ENCODE measurements at regions not wholly inside any gene's neighbourhood (a gene's known extent, or its start where the extent isn't known, plus 50 kb on each side); places are given as distances from the start of the nearest gene placed in this dataset.
"Not testable (repeated sequence)": the region's sequence is repeated elsewhere in the genome, so short reads cannot be mapped to it uniquely, and the experiment has no call there.

DNA sequence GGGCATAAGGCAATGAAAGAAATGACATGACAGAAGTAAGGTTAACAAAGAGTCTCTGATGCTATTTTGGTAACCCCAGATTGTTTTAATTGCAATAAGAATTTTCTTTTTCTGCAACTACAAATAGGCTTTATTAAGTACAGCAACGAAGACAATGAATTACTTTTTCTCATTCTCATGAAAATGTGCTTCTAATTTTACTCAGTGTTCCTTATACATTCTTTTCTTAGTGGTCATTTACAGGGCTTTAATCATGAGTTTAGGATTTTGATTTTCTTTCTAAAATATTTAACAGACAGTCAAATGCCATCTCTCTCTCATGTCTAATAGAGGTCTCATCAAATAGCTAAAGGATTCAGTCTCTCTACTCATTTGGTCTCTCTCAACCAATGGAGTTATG lies 452.1 kb downstream of the RAP2B start:
- DNase-seq (ENCODE audit: low read depth in 2 of 2): no peak

DNA sequence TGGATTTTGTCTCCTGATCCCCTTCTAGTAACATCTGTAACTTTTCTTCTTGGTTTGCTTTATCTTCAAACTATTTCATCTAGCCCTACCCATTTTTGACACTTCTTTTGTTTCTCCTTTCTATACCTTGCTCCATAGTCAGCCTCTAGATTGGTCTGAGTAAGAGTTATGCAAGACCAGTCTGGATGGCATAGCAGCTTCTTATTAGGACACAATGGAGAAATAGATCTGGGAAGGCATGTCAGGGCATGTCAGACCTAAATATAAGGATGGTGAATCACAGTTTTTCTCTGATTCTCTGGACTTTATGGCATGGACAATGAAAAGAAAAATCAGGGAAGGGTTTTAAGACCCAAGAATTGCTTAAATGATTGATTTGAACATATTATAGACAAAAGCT lies 452.5 kb downstream of the RAP2B start:
- DNase-seq (ENCODE audit: low read depth in 2 of 2): no peak

- DNase-seq (ENCODE audit: low read depth in 2 of 2): no peak
These were observed 453.8 kb downstream of the RAP2B start for GRCh38 chr3:153615863-153616262.

GRCh38 chr3:153617463-153617862 lies 455.4 kb downstream of the RAP2B start:
- no peak for DNase-seq (ENCODE audit: low read depth in 2 of 2)

GRCh38 chr3:153618176-153618575 lies 456.1 kb downstream of the RAP2B start:
- no peak for DNase-seq (ENCODE audit: low read depth in 2 of 2)

GRCh38 chr3:153619268-153619667 lies 457.2 kb downstream of the RAP2B start:
- no peak for DNase-seq (ENCODE audit: low read depth in 2 of 2)

- no peak for DNase-seq (ENCODE audit: low read depth in 2 of 2)
These were observed 459.9 kb downstream of the RAP2B start for GRCh38 chr3:153621953-153622352.

DNA sequence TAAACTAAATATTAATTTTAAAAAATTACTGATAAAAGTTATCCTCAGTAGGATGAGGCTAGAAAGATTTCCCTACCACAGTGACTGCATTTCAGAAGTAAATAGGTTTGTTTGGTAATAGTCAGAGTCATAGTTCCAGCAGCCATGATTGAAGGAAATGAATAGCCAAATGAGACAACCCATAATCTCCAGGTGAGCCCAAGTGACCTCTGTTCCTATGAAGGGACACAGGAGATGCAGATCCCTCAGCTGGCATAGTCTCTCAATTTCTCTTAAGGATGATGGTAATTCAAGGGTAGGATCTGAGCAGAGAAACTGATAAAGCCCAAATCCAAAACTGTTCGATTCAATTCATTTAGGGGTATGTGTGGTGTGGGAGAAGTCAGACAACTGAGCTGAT lies 461.8 kb downstream of the RAP2B start:
- DNase-seq (ENCODE audit: low read depth in 2 of 2): no peak

GRCh38 chr3:153624310-153625030 lies 462.4 kb downstream of the RAP2B start:
- no peak for DNase-seq (ENCODE audit: low read depth in 2 of 2)

DNA sequence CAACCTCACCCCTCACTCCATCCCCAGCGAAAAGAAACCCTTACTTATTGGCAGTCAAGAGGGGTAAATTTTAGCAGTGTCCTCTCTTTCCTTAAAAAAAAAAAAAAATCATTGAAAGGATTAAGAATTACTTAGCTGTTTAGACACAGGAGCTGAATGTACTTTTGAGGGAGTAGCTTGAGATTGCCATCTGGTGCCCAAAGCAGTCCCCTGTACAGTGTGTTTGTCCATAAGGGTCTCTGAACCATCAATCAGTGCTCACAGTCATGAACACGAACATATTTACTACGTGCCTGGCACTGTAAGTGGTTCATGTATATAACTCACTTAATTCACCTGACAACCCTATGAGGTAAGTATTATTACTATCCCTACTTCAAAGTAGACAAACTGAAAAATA lies 463.5 kb downstream of the RAP2B start:
- DNase-seq (ENCODE audit: low read depth in 2 of 2): no peak

DNA sequence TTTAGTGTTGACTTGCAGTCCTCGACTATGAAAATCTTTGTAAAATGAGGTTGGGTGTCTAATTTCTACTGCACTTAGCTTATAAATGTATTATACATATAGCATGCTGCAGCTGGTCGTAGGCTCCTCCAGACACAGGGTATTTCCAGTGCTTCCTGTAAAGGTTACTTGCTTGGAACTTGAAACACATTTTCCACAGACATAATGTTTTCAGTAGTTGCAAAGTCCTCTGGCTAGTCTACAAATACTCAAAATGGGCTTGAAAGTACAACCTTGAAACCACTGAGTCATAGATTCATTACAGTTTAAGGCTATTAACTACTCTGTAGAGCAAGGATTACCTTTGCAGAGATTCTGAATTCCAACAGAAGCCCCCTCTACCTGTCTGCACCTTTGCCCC lies 464.1 kb downstream of the RAP2B start:
- DNase-seq (ENCODE audit: low read depth in 2 of 2): no peak

- DNase-seq (ENCODE audit: low read depth in 2 of 2): no peak
These were observed 466.6 kb downstream of the RAP2B start for GRCh38 chr3:153628591-153628990.

GRCh38 chr3:153629148-153629547 lies 467.1 kb downstream of the RAP2B start:
- DNase-seq (ENCODE audit: low read depth in 2 of 2): no peak

DNA sequence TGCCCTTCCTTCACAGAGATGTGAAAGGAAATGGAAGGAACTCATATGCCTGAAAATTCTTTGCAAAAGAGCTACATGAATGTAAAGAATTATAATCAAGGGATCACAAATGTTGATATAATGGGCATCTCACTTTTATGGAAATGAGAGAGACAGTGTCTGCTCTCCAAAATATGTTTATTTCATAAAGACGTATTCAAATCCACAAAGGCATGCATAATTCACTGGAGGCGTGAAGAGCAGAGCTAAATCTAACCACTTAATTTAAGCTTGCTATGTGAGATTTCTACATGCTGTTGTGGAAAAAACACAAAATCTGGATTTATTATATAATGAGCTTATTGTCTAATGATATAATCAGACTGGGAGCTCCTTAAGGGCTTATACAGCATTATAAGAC lies 469.1 kb downstream of the RAP2B start:
- DNase-seq (ENCODE audit: low read depth in 2 of 2): no peak

DNA sequence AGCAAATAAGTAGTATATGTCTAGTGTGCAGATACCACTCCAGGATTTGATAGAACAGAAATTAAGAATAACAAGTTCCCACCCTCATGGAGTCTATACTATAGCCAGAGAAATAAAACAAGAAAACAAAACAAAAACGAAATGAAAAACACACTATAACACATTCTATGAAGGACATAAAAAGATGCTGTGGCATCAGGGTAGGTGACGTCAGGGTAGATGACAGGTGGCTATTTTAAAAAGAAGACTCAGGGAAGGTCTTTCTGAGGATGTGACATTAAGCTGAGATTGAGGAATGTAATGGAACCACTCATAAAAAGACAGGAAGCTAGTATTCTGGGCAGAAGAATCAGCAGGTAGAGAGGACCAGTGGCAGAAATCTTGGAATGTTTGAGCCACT lies 469.6 kb downstream of the RAP2B start:
- no peak for DNase-seq (ENCODE audit: low read depth in 2 of 2)

- DNase-seq (ENCODE audit: low read depth in 2 of 2): no peak
These were observed 471.4 kb downstream of the RAP2B start for GRCh38 chr3:153633407-153633806.

- DNase-seq (ENCODE audit: low read depth in 2 of 2): no peak
These were observed 472.7 kb downstream of the RAP2B start for GRCh38 chr3:153634683-153635082.

DNA sequence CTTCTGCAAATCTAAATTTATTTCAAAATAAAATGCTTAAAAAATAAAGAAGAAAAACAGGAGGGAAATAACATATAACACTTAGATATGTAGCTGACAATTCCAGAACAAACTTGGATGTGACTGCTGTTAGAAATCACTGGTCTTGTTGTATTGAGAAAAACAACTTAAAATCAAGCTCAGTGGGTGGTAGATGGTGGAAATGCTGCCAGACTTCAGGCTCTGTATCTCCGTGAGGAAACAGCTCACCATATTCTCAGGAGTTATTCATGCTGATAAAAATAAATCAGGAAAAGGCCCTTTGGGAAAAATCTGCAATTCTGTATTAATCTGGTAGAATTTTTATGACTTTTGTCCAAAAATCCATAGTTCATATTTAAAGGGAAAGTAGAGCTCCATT lies 477.6 kb downstream of the RAP2B start:
- DNase-seq (ENCODE audit: low read depth in 2 of 2): no peak

- no peak for DNase-seq (ENCODE audit: low read depth in 2 of 2)
These were observed 479.0 kb downstream of the RAP2B start for GRCh38 chr3:153640689-153641665.

DNA sequence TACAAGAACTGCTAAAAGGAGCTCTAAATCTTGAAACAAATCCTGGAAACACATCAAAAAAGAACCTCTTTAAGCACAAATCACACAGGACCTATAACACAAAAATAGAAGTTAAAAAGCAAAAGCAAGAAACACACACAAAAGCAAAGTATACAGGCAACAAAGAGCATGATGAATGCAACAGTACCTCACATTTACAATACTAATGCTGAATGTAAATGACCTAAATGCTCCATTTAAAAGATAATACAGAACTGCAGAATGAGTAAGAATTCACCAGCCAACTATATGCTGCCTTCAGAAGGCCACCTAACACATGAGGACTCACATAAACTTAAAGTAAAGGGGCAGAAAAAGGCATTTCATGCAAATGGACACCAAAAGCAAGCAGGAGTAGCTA lies 478.6 kb upstream of the ARHGEF26 start:
- not testable (repeated sequence) for DNase-seq (ENCODE audit: low read depth in 2 of 2)

DNA sequence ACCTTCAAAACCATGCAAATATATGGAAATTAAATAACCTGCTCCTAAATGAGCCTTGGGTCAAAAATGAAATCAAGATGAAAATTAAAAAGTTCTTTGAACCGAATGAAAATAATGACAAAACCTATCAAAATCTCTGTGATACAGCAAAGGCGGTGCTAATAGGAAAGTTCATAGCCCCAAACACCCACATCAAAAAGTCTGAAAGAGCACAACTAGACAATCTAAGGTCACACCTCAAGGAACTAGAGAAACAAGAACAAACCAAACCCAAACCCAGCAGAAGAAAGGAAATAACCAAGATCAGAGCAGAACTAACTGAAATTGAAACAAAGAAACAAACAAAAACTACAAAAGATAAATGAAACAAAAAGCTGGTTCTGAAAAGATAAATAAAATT lies 477.7 kb upstream of the ARHGEF26 start:
- not testable (repeated sequence) for DNase-seq (ENCODE audit: low read depth in 2 of 2)

- DNase-seq (ENCODE audit: low read depth in 2 of 2): no peak
These were observed 471.8 kb upstream of the ARHGEF26 start for GRCh38 chr3:153649286-153649839.

GRCh38 chr3:153652076-153652475 lies 469.1 kb upstream of the ARHGEF26 start:
- no peak for DNase-seq (ENCODE audit: low read depth in 2 of 2)
